ENCODE measurements at regions not wholly inside any gene's neighbourhood (a gene's known extent, or its start where the extent isn't known, plus 50 kb on each side); places are given as distances from the start of the nearest gene placed in this dataset.

- FAIRE-seq (no peak), DNase-seq (ENCODE audit: low read depth, low spot score) (no peak)
- no peak overlapping the region for H3K27ac ChIP-seq (ENCODE audit: control insufficient read depth, insufficient read depth, low read length)
- no peak overlapping the region for H3K9ac ChIP-seq (ENCODE audit: control insufficient read depth, extremely low read depth, insufficient read depth, low read length)
- no peaks in the 10 kb centered on the region for H3K4me1 ChIP-seq (ENCODE audit: control insufficient read depth, extremely low read depth, insufficient read depth, low read length)
- no peak overlapping the region for H3K4me3 ChIP-seq (ENCODE audit: control insufficient read depth in 2 of 3, extremely low read depth in 1 of 3, insufficient read depth in 2 of 3, low read depth in 1 of 3, low read length in 3 of 3)
- H3K9me1 ChIP-seq (ENCODE audit: control insufficient read depth, extremely low read depth, insufficient read depth, low read length) = no peaks in the 10 kb centered on the region
- no peaks in the 10 kb centered on the region for H3K79me2 ChIP-seq (ENCODE audit: control insufficient read depth, insufficient read depth, low read length)
- peaks cover 3% of the 10 kb centered on the region for H3K27me3 ChIP-seq (ENCODE audit: control insufficient read depth, extremely low read depth, insufficient read depth, low read length)
- no peak overlapping the region for H2AFZ ChIP-seq (ENCODE audit: control insufficient read depth, low read length)
- H3K36me3 ChIP-seq (ENCODE audit: control insufficient read depth in 2 of 2, extremely low read depth in 1 of 2, insufficient read depth in 2 of 2, low read length in 2 of 2) = no peaks in the 10 kb centered on the region
- no peak overlapping the region for H3K4me2 ChIP-seq (ENCODE audit: control insufficient read depth, extremely low read depth, insufficient read depth, low read depth, low read length)
- no peaks in the 10 kb centered on the region for H4K20me1 ChIP-seq (ENCODE audit: control insufficient read depth, extremely low read depth, insufficient read depth, low read length)
- no peaks in the 10 kb centered on the region for H3K9me3 ChIP-seq (ENCODE audit: control insufficient read depth, low read depth, low read length)
- TF ChIP-seq EZH2 (IDR thresholded peaks at IDR 0.05; ENCODE audit: low read length) = no peak
- TF ChIP-seq CTCF (optimal IDR thresholded peaks at IDR 0.05 in 1 of 3, IDR thresholded peaks at IDR 0.05 in 1 of 3, conservative IDR thresholded peaks at IDR 0.05 in 1 of 3; ENCODE audit: extremely low read depth in 1 of 3, insufficient read depth in 2 of 3, low read length in 3 of 3) = no peak
- dilution Hi-C loops (cut with MboI; ENCODE audit: extremely low pct_ligation_motif_present, low sequenced_read_pairs) = no loop called here
Measured at GRCh38 chr16:73149334-73149733, 101.4 kb upstream of the ZFHX3 start.

- dilution Hi-C loops (cut with MboI; ENCODE audit: extremely low pct_ligation_motif_present, low sequenced_read_pairs) = no loop called here
- H3K9ac ChIP-seq (ENCODE audit: control insufficient read depth, extremely low read depth, insufficient read depth, low read length) = no peak overlapping the region
- H3K79me2 ChIP-seq (ENCODE audit: control insufficient read depth, insufficient read depth, low read length) = no peaks in the 10 kb centered on the region
- H3K4me1 ChIP-seq (ENCODE audit: control insufficient read depth, extremely low read depth, insufficient read depth, low read length) = no peaks in the 10 kb centered on the region
- DNase-seq (ENCODE audit: low read depth, low spot score) (no peak), FAIRE-seq (no peak)
- H3K4me3 ChIP-seq (ENCODE audit: control insufficient read depth in 2 of 3, extremely low read depth in 1 of 3, insufficient read depth in 2 of 3, low read depth in 1 of 3, low read length in 3 of 3) = no peak overlapping the region
- H3K4me2 ChIP-seq (ENCODE audit: control insufficient read depth, extremely low read depth, insufficient read depth, low read depth, low read length) = no peak overlapping the region
- TF ChIP-seq CTCF (optimal IDR thresholded peaks at IDR 0.05 in 1 of 3, IDR thresholded peaks at IDR 0.05 in 1 of 3, conservative IDR thresholded peaks at IDR 0.05 in 1 of 3; ENCODE audit: extremely low read depth in 1 of 3, insufficient read depth in 2 of 3, low read length in 3 of 3) = no peak
- TF ChIP-seq EZH2 (IDR thresholded peaks at IDR 0.05; ENCODE audit: low read length) = no peak
- H3K27ac ChIP-seq (ENCODE audit: control insufficient read depth, insufficient read depth, low read length) = no peak overlapping the region
- no peaks in the 10 kb centered on the region for H3K9me3 ChIP-seq (ENCODE audit: control insufficient read depth, low read depth, low read length)
- peaks cover 11% of the 10 kb centered on the region for H3K27me3 ChIP-seq (ENCODE audit: control insufficient read depth, extremely low read depth, insufficient read depth, low read length)
- H3K9me1 ChIP-seq (ENCODE audit: control insufficient read depth, extremely low read depth, insufficient read depth, low read length) = no peaks in the 10 kb centered on the region
- no peaks in the 10 kb centered on the region for H4K20me1 ChIP-seq (ENCODE audit: control insufficient read depth, extremely low read depth, insufficient read depth, low read length)
- H2AFZ ChIP-seq (ENCODE audit: control insufficient read depth, low read length) = no peak overlapping the region
- no peaks in the 10 kb centered on the region for H3K36me3 ChIP-seq (ENCODE audit: control insufficient read depth in 2 of 2, extremely low read depth in 1 of 2, insufficient read depth in 2 of 2, low read length in 2 of 2)
Measured at GRCh38 chr16:73147958-73148357, 100.0 kb upstream of the ZFHX3 start.

Data from keratinocyte (primary cell).